ENCODE measurements at regions not wholly inside any gene's neighbourhood (a gene's known extent, or its start where the extent isn't known, plus 50 kb on each side); places are given as distances from the start of the nearest gene placed in this dataset.

DNA sequence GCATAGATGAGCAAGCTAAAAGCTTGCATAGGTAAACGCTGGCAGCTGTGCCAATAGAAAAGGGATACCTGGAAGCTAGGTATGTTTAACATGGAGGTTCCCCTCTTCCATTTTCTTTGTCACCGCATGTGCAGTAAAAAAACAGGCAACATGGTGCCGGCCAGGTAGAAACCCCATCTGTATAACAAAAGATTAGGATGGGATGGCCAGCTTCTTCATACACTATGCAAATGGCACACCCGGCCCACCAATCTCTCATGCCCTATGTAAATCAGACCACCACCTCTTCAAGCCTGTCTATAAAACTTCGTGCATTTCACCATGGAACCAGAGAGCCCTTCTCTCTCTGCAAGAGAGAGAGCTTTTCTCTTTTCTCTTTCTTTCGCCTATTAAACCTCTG, 224.3 kb upstream of the P2RY1 start:
- TF ChIP-seq, protein P1, sequence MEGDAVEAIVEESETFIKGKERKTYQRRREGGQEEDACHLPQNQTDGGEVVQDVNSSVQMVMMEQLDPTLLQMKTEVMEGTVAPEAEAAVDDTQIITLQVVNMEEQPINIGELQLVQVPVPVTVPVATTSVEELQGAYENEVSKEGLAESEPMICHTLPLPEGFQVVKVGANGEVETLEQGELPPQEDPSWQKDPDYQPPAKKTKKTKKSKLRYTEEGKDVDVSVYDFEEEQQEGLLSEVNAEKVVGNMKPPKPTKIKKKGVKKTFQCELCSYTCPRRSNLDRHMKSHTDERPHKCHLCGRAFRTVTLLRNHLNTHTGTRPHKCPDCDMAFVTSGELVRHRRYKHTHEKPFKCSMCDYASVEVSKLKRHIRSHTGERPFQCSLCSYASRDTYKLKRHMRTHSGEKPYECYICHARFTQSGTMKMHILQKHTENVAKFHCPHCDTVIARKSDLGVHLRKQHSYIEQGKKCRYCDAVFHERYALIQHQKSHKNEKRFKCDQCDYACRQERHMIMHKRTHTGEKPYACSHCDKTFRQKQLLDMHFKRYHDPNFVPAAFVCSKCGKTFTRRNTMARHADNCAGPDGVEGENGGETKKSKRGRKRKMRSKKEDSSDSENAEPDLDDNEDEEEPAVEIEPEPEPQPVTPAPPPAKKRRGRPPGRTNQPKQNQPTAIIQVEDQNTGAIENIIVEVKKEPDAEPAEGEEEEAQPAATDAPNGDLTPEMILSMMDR (IDR thresholded peaks at IDR 0.05; ENCODE audit: low read depth, low read length), result no peak
- no peak for DNase-seq (ENCODE audit: extremely low read depth, low read depth)

- DNase-seq (ENCODE audit: extremely low read depth, low read depth), result no peak
- TF ChIP-seq, protein P1 (IDR thresholded peaks at IDR 0.05; ENCODE audit: low read depth, low read length), result no peak
Measured at GRCh38 chr3:152611905-152612304, 223.0 kb upstream of the P2RY1 start.

DNA sequence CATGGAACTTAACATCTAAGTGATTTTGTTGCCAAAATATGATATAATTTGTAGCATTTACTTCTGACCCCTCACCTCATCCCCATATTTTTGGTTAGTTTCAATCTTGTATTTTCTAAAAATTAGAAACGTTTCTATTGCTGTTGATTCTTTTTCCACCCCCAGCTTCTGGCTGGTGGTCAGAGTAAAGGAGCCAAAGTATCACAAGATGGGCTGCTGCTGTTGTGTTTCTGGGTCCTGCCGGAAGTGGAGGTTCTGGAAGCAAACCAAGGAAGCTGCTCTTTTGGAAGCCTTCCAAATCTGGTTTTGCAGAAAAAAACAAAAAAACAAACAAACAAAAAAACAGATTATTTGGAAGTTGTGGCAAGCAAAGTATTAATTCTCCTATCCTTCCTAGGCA, 221.1 kb upstream of the P2RY1 start:
- no peak for DNase-seq (ENCODE audit: extremely low read depth, low read depth)
- TF ChIP-seq, protein P1 (IDR thresholded peaks at IDR 0.05; ENCODE audit: low read depth, low read length), result no peak

DNA sequence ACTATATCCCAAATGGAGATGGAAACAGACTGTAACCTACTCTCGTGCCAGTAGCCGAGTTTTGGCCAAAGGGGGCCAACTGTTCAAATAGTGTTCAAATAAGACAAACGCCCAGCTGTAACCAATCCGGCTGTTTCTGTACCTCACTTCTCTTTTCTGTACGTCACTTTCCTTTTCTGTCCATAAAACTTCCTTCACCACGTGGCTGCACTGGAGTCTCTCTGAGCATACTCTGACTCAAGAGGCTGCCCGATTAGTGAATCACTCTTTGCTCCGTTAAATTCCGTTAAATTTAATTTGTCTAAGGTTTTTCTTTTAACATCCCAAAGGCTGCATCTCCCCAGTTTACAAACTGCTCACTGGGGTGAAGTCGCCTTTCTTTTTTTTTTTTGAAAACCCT, 219.2 kb upstream of the P2RY1 start:
- TF ChIP-seq, protein P1 (IDR thresholded peaks at IDR 0.05; ENCODE audit: low read depth, low read length), result no peak
- DNase-seq (ENCODE audit: extremely low read depth, low read depth), result no peak

GRCh38 chr3:152617609-152618008, 217.3 kb upstream of the P2RY1 start:
- TF ChIP-seq, protein P1 (IDR thresholded peaks at IDR 0.05; ENCODE audit: low read depth, low read length), result no peak

GRCh38 chr3:152618529-152618928, 216.4 kb upstream of the P2RY1 start:
- TF ChIP-seq, protein P1 (IDR thresholded peaks at IDR 0.05; ENCODE audit: low read depth, low read length), result no peak
- no peak for DNase-seq (ENCODE audit: extremely low read depth, low read depth)

More at GRCh38 chr3:152617609-152618008, 217.3 kb upstream of the P2RY1 start:
- DNase-seq (ENCODE audit: extremely low read depth, low read depth), result no peak

GRCh38 chr3:152619691-152620090, 215.2 kb upstream of the P2RY1 start:
- DNase-seq (ENCODE audit: extremely low read depth, low read depth), result no peak
- TF ChIP-seq, protein P1 (IDR thresholded peaks at IDR 0.05; ENCODE audit: low read depth, low read length), result no peak

Data from AG09319 (cell line).